Spleen (tissue), 7 donors: ENCODE measurements at regions not wholly inside any gene's neighbourhood (a gene's known extent, or its start where the extent isn't known, plus 50 kb on each side); places are given as distances from the start of the nearest gene placed in this dataset.

Experiments
- POLR2AphosphoS5 ChIP-seq, 3 donors: sonication (generic); formaldehyde crosslinking; IDR thresholded peaks; one replicate each; pipeline ENCODE4 v1.5.1; 2017; ENCODE audit warnings: antibody characterized with exemption in 3 of 3
- TF ChIP-seq, protein P1 (sequence below), 11 experiments: fragments of 200-600 bp in 7 of 11; fragments of 450-650 bp in 4 of 11; sonication (generic) in 4 of 11; IDR thresholded peaks in 8 of 11; conservative IDR thresholded peaks in 3 of 11; 1 replicate in 7 of 11; 2 replicates in 4 of 11; pipeline versions ENCODE4 v1.4.0 to v1.8.0; 2016 to 2021; ENCODE audit warnings: antibody characterized with exemption in 11 of 11, inconsistent platforms in 4 of 11, mild to moderate bottlenecking in 1 of 11
- donor health status: DM: no; HTN: no; CAD: no; lungs with moderate emphysema.
- donor health status: DM: no; HTN: no; CAD: no.
- donor health status: DM: no; HTN: no; CAD: no.

DNA sequence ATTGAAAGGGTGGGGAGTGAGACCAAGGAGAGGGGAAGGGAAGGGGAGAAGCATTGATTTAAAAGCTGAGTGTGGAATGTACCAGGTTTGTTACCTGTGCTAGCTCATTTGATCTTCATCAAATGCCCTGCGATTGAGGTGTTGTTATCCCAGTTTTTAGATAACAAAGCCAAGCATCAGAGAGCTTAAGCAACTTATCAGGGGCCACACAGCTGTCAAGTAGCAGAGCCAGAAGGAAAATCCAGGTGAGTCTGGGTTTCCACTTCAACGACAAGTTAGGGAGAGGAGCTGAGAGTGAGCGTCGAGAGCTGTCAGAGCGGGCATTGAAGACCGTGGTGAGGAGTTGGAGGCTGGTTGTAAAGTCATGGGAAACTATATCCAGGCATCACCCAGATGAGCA is 146.9 kb upstream of the IRF2BP2 start:
- TF ChIP-seq POLR2AphosphoS5 (IDR thresholded peaks at IDR 0.05) = no peak
- TF ChIP-seq, protein P1, sequence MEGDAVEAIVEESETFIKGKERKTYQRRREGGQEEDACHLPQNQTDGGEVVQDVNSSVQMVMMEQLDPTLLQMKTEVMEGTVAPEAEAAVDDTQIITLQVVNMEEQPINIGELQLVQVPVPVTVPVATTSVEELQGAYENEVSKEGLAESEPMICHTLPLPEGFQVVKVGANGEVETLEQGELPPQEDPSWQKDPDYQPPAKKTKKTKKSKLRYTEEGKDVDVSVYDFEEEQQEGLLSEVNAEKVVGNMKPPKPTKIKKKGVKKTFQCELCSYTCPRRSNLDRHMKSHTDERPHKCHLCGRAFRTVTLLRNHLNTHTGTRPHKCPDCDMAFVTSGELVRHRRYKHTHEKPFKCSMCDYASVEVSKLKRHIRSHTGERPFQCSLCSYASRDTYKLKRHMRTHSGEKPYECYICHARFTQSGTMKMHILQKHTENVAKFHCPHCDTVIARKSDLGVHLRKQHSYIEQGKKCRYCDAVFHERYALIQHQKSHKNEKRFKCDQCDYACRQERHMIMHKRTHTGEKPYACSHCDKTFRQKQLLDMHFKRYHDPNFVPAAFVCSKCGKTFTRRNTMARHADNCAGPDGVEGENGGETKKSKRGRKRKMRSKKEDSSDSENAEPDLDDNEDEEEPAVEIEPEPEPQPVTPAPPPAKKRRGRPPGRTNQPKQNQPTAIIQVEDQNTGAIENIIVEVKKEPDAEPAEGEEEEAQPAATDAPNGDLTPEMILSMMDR (IDR thresholded peaks at IDR 0.05 in 8 of 11, conservative IDR thresholded peaks at IDR 0.05 in 3 of 11) = no peak
